OCI-LY7 (cell line): ENCODE measurements at regions not wholly inside any gene's neighbourhood (a gene's known extent, or its start where the extent isn't known, plus 50 kb on each side); places are given as distances from the start of the nearest gene placed in this dataset.

Experiments
- BruUV-seq: library from RNA; stranded (reverse); fragments of 400-500 nt; replicated peaks from 2 replicates; lab custom pipeline; 2021; lab: Mats Ljungman, UMichigan
- CTCF ChIA-PET: fragments of 300-600 bp; sonication (Branson Sonifier 250); formaldehyde crosslinking; loops from one replicate; lab custom pipeline; 2022; ENCODE audit warnings: antibody characterized with exemption; ENCODE audit not compliant: unreplicated experiment; lab: Charles Lee
- POLR2A ChIA-PET: fragments of 300-600 bp; sonication (Branson Sonifier 250); formaldehyde crosslinking; loops from one replicate; lab custom pipeline; 2022; ENCODE audit warnings: antibody characterized with exemption; lab: Charles Lee
- DNase-seq: peaks from one replicate; pipeline ENCODE4 v3.0.0-alpha.2; 2015; ENCODE audit warnings: low spot score
- H2AFZ ChIP-seq: fragments of 200-600 bp; sonication (generic), shearing (Covaris generic); 2 replicates; pipeline ENCODE4 v1.6.1; 2014; ENCODE audit warnings: mild to moderate bottlenecking, antibody characterized with exemption, low read length, moderate library complexity
- H3K27ac ChIP-seq: fragments of 200-600 bp; sonication (generic); 2 replicates; pipeline ENCODE4 v1.5.1; 2014; ENCODE audit warnings: mixed run types, low read depth, mild to moderate bottlenecking, moderate library complexity, low read length, inconsistent platforms; ENCODE audit not compliant: poor library complexity, severe bottlenecking
- H3K36me3 ChIP-seq: fragments of 200-600 bp; sonication (generic); 2 replicates; pipeline ENCODE4 v1.6.1; 2014; ENCODE audit warnings: mild to moderate bottlenecking, antibody characterized with exemption, low read length, moderate library complexity, mixed read lengths; ENCODE audit not compliant: insufficient read depth
- H3K4me1 ChIP-seq: fragments of 200-600 bp; sonication (generic); 2 replicates; pipeline ENCODE4 v1.5.1; 2014; ENCODE audit warnings: mild to moderate bottlenecking, low read length; ENCODE audit not compliant: insufficient read depth, poor library complexity, severe bottlenecking
- H3K4me2 ChIP-seq: fragments of 200-600 bp; sonication (generic); 2 replicates; pipeline ENCODE4 v1.6.1; 2014; ENCODE audit warnings: mild to moderate bottlenecking, low read length
- H3K4me3 ChIP-seq: fragments of 200-600 bp; sonication (generic); 2 replicates; pipeline ENCODE4 v1.5.1; 2014; ENCODE audit warnings: mild to moderate bottlenecking, low read depth, low read length; ENCODE audit not compliant: poor library complexity, severe bottlenecking
- H3K79me2 ChIP-seq: fragments of 200-600 bp; sonication (generic); 2 replicates; pipeline ENCODE4 v1.6.1; 2016; ENCODE audit warnings: low read depth, mild to moderate bottlenecking, low read length, moderate library complexity, mixed read lengths; ENCODE audit not compliant: insufficient read depth
- H3K9me2 ChIP-seq: fragments of 200-600 bp; sonication (generic); 2 replicates; pipeline ENCODE4 v1.6.1; 2016; ENCODE audit warnings: mild to moderate bottlenecking, low read length, mixed read lengths; ENCODE audit not compliant: insufficient read depth
- H3K9me3 ChIP-seq: fragments of 200-600 bp; sonication (generic); 2 replicates; pipeline ENCODE4 v1.6.1; 2014; ENCODE audit warnings: mild to moderate bottlenecking, mixed run types, low read length, mixed read lengths
- H4K20me1 ChIP-seq: fragments of 200-600 bp; sonication (generic); 2 replicates; pipeline ENCODE4 v1.6.1; 2014; ENCODE audit warnings: mild to moderate bottlenecking, antibody characterized with exemption, low read length, moderate library complexity, mixed read lengths; ENCODE audit not compliant: insufficient read depth
- EZH2phosphoT487 ChIP-seq: fragments of 200-600 bp; sonication (generic); IDR thresholded peaks from 2 replicates; pipeline ENCODE4 v1.6.1; 2018; ENCODE audit warnings: low read depth, borderline replicate concordance, mild to moderate bottlenecking, mixed run types, antibody characterized with exemption, low read length, moderate library complexity, mixed read lengths
- intact Hi-C: fragments of 100-400 bp; cut with micrococcal nuclease; formaldehyde crosslinking; loops from one replicate; pipeline ENCODE4 v1.10.0; 2022; ENCODE audit not compliant: unreplicated experiment
- TF ChIP-seq, protein P1 (sequence below): fragments of 200-600 bp; sonication (generic); conservative IDR thresholded peaks from 2 replicates; pipeline ENCODE4 v1.5.1; 2014; ENCODE audit warnings: mild to moderate bottlenecking, antibody characterized with exemption, low read length, moderate library complexity, mixed read lengths

DNA sequence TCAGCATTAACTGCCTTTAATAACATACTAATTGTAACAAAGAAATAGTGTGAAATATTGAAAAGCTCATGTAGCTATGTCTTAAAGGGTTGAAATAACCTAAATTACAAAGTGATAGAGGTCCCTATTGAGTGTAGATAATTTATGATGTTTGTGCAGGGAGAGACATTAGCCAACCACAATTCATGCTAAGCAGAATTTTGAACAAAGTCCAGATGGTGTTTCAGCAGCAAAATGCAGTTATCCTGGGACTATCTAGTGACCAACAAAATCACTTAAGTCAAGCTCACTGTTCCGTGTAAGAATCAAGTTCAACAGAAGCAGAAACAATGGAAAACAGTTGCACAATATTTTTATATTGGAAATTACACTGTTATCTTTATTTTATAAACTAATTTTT is 218.5 kb downstream of the SIM1 start:
- Histone ChIP-seq H4K20me1 (no peaks in the 10 kb centered on the region), H3K4me1 (no peaks in the 10 kb centered on the region), H3K9me2 (no peaks in the 10 kb centered on the region), H3K27ac (no peak overlapping the region), H2AFZ (no peak overlapping the region), H3K79me2 (no peaks in the 10 kb centered on the region), H3K9me3 (no peaks in the 10 kb centered on the region), H3K4me3 (no peak overlapping the region), H3K4me2 (no peak overlapping the region), H3K36me3 (no peaks in the 10 kb centered on the region)
- DNase-seq, result no peak
- no TSS peak for BruUV-seq
- ChIA-PET POLR2A (interaction anchor here (0.6 to 0.7 kb wide), 2 partner anchors 104 to 139 kb away, joined by 3 read pairs; no protein-coding TSS in a partner anchor), CTCF (no interaction called here)
- TF ChIP-seq, protein P1, sequence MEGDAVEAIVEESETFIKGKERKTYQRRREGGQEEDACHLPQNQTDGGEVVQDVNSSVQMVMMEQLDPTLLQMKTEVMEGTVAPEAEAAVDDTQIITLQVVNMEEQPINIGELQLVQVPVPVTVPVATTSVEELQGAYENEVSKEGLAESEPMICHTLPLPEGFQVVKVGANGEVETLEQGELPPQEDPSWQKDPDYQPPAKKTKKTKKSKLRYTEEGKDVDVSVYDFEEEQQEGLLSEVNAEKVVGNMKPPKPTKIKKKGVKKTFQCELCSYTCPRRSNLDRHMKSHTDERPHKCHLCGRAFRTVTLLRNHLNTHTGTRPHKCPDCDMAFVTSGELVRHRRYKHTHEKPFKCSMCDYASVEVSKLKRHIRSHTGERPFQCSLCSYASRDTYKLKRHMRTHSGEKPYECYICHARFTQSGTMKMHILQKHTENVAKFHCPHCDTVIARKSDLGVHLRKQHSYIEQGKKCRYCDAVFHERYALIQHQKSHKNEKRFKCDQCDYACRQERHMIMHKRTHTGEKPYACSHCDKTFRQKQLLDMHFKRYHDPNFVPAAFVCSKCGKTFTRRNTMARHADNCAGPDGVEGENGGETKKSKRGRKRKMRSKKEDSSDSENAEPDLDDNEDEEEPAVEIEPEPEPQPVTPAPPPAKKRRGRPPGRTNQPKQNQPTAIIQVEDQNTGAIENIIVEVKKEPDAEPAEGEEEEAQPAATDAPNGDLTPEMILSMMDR, result no peak
- TF ChIP-seq EZH2phosphoT487, result no peak
- intact Hi-C loops, result no loop called here

DNA sequence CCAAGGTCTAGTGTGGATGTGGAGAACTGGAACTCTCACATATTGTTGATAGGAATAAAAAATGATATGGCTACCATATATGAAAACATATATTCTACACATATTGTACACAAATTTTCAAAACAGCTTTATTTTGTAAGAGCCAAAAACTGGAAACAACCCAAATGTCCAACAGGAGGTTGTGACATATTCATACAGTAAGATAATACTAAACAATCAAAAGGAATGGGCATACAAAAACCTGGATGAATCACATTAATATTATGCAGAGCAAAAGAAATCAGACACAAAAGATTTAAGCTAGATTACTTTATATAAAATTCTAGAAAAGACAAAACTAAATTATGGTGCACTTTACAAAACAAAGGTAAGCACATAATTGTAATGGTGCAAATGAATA is 223.9 kb downstream of the SIM1 start:
- no peaks in the 10 kb centered on the region for H3K36me3 ChIP-seq
- intact Hi-C loops, result no loop called here
- ChIA-PET POLR2A (no interaction called here), CTCF (no interaction called here)
- no peak overlapping the region for H3K4me2 ChIP-seq
- H3K9me2 ChIP-seq, result no peaks in the 10 kb centered on the region
- H3K79me2 ChIP-seq, result no peaks in the 10 kb centered on the region
- H2AFZ ChIP-seq, result no peak overlapping the region
- H3K4me3 ChIP-seq, result no peak overlapping the region
- H3K4me1 ChIP-seq, result no peaks in the 10 kb centered on the region
- BruUV-seq, result no TSS peak
- no peak for DNase-seq
- H4K20me1 ChIP-seq, result no peaks in the 10 kb centered on the region
- H3K9me3 ChIP-seq, result no peaks in the 10 kb centered on the region
- no peak overlapping the region for H3K27ac ChIP-seq
- TF ChIP-seq, protein P1, result no peak
- no peak for TF ChIP-seq EZH2phosphoT487

DNA sequence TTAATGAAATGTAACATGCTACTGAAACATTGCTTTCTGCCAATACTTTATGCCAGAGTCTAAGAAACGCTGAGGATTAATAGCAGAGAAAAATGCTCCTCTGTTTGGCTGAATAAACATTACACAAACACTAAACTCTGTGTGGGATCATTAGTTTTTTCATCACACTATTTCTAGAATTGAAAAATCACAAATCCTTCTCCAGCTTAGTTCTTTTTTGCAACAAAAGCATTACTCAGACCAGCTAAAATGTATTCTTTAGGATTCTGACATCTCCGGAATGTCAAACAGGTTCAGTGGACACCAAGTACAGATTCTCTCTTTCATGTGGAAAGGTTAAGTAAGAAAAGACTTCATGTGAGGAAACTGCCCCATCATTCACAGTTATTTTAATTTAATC is 226.9 kb downstream of the SIM1 start:
- Histone ChIP-seq H3K27ac (no peak overlapping the region), H3K4me3 (no peak overlapping the region), H3K79me2 (no peaks in the 10 kb centered on the region), H4K20me1 (no peaks in the 10 kb centered on the region), H3K4me2 (no peak overlapping the region), H3K9me3 (no peaks in the 10 kb centered on the region), H2AFZ (no peak overlapping the region), H3K9me2 (no peaks in the 10 kb centered on the region), H3K36me3 (no peaks in the 10 kb centered on the region), H3K4me1 (no peaks in the 10 kb centered on the region)
- intact Hi-C loops, result no loop called here
- no peak for DNase-seq
- ChIA-PET POLR2A (no interaction called here), CTCF (no interaction called here)
- TF ChIP-seq, protein P1, result no peak
- no peak for TF ChIP-seq EZH2phosphoT487
- no TSS peak for BruUV-seq
